Femur (tissue), 1 donor: ENCODE measurements at regions not wholly inside any gene's neighbourhood (a gene's known extent, or its start where the extent isn't known, plus 50 kb on each side); places are given as distances from the start of the nearest gene placed in this dataset.
A peak's percentile ranks its signal among the peaks of the same experiment; 100 is the strongest.

ENCODE experiments used
- DNase-seq: peaks from one replicate; pipeline ENCODE4 v3.0.0-alpha.2; 2017

GRCh38 chr2:59630789-59631188 is 922.7 kb downstream of the BCL11A start:
- DNase-seq: no peak

GRCh38 chr2:59627599-59627998 is 925.9 kb downstream of the BCL11A start:
- no peak for DNase-seq

GRCh38 chr2:59622599-59623308 is 930.7 kb downstream of the BCL11A start:
- no peak for DNase-seq

- no peak for DNase-seq
Measured at GRCh38 chr2:59604123-59604522, 949.3 kb downstream of the BCL11A start.

- DNase-seq: no peak
Measured at GRCh38 chr2:59594671-59595222, 958.7 kb downstream of the BCL11A start.

GRCh38 chr2:59590798-59591197 is 962.7 kb downstream of the BCL11A start:
- DNase-seq: no peak

- no peak for DNase-seq
Measured at GRCh38 chr2:59589881-59590280, 963.6 kb downstream of the BCL11A start.

GRCh38 chr2:59588286-59588685 is 965.2 kb downstream of the BCL11A start:
- no peak for DNase-seq

- no peak for DNase-seq
Measured at GRCh38 chr2:59586176-59586575, 967.3 kb downstream of the BCL11A start.

- no peak for DNase-seq
Measured at GRCh38 chr2:59585655-59586054, 967.8 kb downstream of the BCL11A start.

GRCh38 chr2:59584958-59585357 is 968.5 kb downstream of the BCL11A start:
- no peak for DNase-seq

GRCh38 chr2:59583173-59583765 is 970.2 kb downstream of the BCL11A start:
- no peak for DNase-seq

- DNase-seq: no peak
Measured at GRCh38 chr2:59578349-59578748, 975.1 kb downstream of the BCL11A start.

- no peak for DNase-seq
Measured at GRCh38 chr2:59575191-59575590, 978.3 kb downstream of the BCL11A start.

- peak; percentile 19 for DNase-seq
Measured at GRCh38 chr2:59572227-59572626, 981.2 kb downstream of the BCL11A start.

- DNase-seq: no peak
Measured at GRCh38 chr2:59570818-59571217, 982.6 kb downstream of the BCL11A start.

GRCh38 chr2:59569124-59569523 is 984.3 kb downstream of the BCL11A start:
- no peak for DNase-seq

GRCh38 chr2:59568461-59568860 is 985.0 kb downstream of the BCL11A start:
- DNase-seq: no peak

- peak; percentile 28 for DNase-seq
Measured at GRCh38 chr2:59567151-59567550, 986.3 kb downstream of the BCL11A start.

GRCh38 chr2:59566739-59567138 is 986.7 kb downstream of the BCL11A start:
- DNase-seq: no peak

- DNase-seq: no peak
Measured at GRCh38 chr2:59561281-59561680, 992.2 kb downstream of the BCL11A start.

- DNase-seq: no peak
Measured at GRCh38 chr2:59560769-59561168, 992.7 kb downstream of the BCL11A start.

- DNase-seq: no peak
Measured at GRCh38 chr2:59540864-59541263, 1012.6 kb downstream of the BCL11A start.

GRCh38 chr2:59538398-59538911 is 1015.0 kb downstream of the BCL11A start:
- no peak for DNase-seq
